ENCODE measurements at regions not wholly inside any gene's neighbourhood (a gene's known extent, or its start where the extent isn't known, plus 50 kb on each side); places are given as distances from the start of the nearest gene placed in this dataset.
A peak's percentile ranks its signal among the peaks of the same experiment; 100 is the strongest.

GRCh38 chr13:105462098-105462497 is 1073.4 kb downstream of the EFNB2 start:
- DNase-seq: no peak

DNA sequence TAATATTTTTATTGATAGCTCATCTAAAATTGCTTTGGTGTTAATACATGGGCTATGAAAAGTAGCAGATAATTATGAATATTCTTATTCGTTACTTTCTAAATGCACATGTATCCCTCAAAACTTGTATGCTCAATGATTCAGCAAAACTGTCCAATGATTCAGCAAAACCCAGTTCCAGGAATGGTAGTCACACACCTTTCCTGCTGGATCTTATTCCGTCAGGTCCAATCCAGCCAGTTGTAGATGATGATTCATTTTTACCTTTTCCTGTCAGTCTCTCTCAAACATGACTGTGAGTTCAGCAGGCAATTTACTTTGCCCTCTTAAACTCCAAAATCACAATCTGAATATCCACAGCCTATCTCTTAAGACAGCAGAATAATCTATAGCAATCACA is 1082.6 kb downstream of the EFNB2 start:
- DNase-seq: no peak

GRCh38 chr13:105450784-105451183 is 1084.7 kb downstream of the EFNB2 start:
- no peak for DNase-seq

GRCh38 chr13:105448811-105449210 is 1086.7 kb downstream of the EFNB2 start:
- no peak for DNase-seq

DNA sequence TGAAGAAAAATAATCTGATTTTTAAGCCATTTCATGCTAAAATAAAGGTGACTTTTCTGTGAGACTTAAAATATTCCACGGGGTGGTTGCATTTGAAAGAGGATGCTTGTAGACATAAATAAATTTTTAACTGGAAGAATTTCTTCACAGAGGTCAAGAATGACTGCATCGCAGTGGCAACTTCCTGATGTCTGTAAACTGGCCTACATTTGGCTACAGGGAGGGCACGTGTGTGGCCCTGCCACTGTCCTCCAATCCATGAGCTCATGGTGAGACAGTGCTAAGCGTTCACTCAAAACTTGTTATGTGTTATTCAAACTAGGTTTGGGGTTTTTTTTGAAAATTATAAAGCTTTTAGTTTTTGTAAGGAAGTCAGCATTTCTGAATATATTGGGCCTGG is 1089.3 kb downstream of the EFNB2 start:
- no peak for DNase-seq

GRCh38 chr13:105445796-105446195 is 1089.7 kb downstream of the EFNB2 start:
- peak in 1 of 2 donors; percentile 12 for DNase-seq

GRCh38 chr13:105442949-105443699 is 1092.3 kb downstream of the EFNB2 start:
- DNase-seq: no peak

DNA sequence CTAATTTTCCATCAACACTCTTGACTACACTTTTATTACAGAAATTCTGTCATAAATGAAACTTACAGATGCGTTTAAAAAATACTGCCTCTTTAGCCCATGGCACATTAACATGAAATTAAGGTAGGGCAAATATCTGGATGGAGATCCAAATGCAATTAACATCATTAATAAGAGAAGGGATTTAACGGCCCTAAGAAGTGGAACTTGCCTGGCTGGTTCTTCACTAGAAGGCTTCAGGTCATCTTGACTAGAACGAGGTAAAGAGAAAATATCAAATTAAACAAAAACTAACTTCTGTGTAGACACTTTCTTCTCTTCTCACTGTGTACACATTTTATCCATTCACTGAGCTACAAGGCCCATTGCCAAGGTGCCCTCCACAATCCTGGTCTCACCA is 1093.4 kb downstream of the EFNB2 start:
- DNase-seq: no peak

DNA sequence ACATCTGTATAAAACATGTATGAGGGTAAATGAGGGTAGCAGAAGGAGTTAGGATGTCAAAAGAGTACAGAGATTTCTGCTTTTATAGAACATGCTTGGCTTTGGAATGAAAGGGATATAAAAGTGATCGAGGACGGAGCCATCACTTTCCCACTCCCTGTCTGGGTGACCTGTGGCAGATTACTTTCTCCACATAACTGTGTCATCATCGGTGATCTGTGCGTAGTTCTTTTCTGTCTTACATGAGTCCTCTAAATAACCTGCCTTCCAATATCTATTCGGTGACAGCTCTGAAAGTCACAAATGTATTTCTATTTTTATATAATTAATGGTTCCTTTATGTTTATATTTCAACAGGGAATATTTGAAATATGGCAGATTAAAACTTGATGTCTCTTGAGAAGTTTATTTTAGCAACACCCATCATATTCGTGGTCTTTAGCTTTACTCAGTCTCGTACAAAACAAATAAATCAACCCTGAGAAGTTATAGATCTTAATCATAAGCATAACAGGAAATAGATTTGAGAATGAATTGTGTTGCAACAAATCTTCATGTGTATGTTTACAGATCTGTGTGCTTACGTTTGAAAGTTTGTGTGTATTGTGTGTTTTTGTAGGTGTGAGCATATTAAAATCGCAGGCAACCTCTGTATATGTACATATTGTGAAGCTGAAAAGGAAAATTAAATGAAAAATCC is 1094.3 kb downstream of the EFNB2 start:
- no peak for DNase-seq

DNA sequence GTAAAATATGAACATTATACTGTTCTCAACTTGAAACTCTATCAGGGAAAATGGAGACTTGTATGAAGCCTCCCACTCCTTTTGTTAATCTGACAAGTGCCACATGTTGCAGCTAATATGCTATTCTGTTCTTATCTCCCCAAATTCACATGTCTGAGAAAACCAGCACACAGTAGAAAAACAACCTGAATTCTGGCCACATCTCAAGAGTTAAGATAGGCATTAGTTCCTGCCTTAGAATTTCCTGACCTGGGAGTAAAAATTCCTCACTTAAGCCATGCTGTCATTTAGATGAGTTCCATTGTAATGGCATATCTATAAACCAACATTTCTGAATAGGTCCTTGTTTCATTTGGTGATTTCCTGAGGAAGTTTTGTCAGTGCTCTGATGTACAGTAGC is 1098.5 kb downstream of the EFNB2 start:
- no peak for DNase-seq

GRCh38 chr13:105432438-105432837 is 1103.0 kb downstream of the EFNB2 start:
- no peak for DNase-seq

GRCh38 chr13:105428811-105429210 is 1106.7 kb downstream of the EFNB2 start:
- no peak for DNase-seq

DNA sequence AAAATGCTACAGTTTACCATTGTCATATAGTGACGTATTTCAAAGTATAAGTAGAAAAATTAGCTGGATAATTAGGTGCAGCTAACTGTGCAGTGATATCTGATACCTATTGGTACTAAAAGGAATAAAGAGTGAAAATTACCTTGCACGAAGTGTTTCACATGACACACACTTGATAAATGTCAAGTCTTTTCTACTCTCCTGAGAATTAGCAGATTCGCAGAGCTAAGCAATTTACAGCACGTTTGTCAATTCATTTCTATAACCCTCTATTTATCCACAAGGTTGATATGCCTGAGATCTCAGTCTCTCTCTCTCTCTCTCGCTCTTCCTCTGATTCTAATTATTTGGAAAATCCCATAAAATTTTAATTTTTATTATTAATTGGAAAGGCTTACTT is 1109.0 kb downstream of the EFNB2 start:
- no peak for DNase-seq

DNA sequence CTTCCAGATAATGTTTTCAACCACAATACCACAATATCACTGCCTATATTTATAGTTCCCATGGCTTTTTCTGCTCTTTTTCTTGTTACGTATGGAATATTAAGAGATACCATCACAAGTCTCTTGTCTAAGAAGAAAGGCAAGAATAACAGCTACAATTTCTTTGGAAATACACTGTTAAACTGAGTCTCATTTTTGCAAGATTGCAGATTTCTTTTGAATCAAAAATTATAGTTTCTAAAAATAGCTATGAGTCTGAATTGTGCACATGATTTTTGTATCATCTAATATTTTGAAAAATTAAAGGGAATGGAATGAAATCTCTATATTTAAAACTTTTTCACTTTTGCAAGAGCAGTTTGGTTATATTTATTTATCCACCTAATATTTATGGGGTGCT is 1120.8 kb downstream of the EFNB2 start:
- DNase-seq: no peak

GRCh38 chr13:105412171-105412570 is 1123.3 kb downstream of the EFNB2 start:
- DNase-seq: no peak

GRCh38 chr13:105410602-105411001 is 1124.9 kb downstream of the EFNB2 start:
- DNase-seq: peak; percentile 16 to 18

DNA sequence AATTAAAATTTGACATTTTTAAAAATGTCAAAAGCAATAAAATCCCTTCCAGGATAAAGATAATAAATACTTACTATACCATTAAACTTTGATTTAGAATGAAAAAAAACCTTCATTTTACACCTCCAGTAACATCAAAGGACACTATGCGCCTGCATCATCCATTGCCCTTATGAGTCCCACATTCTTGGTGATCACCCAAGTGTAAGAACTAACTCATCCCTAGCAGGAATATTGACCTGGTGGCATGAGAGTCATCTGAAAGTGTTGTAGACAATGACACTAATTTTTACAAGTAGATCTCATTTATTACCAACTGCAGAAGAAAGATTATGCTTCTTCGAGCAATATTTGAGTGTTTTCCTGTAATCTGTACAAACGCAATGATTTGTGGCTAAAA is 1128.9 kb downstream of the EFNB2 start:
- no peak for DNase-seq

GRCh38 chr13:105403086-105403485 is 1132.4 kb downstream of the EFNB2 start:
- DNase-seq: no peak

DNA sequence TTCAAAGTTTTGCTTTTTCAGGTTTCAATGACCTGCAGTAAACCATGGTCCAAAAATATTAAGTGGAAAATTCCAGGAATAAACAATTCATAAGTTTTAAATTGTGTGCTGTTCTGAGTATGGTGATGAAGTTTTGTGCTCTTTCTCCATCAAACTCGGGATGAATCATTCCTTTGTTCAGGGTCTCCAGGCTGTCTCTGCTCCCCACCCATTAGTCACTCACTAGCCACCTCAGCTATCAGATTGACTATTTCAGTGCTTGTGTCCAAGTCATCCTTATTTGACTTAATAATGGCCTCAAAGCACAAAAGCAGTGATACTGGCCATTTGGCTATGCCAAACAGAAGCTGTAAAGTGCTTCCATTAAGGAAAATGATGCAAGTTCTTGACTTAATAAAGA is 1140.4 kb downstream of the EFNB2 start:
- no peak for DNase-seq

DNA sequence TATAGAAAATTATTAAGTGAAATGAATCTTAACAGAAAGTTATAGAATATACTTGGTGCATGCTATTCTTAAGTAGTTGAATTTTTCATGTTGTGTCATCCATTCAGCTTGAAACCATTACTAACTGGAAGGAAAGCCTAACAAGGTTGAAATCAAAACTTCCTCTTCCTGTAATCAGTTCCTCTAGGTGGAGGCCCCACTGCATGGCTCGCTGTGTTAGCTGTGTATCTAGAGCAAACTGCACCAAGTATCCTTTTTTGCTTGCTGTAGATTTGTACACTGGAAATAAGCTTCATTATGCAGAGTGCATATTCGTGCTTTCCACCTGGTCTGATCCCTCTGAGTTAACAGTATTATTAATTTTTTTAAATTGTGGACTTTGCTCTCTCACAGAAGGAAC is 1146.1 kb downstream of the EFNB2 start:
- no peak for DNase-seq

GRCh38 chr13:105377452-105377851 is 1158.0 kb downstream of the EFNB2 start:
- no peak for DNase-seq

GRCh38 chr13:105370011-105370650 is 1165.3 kb downstream of the EFNB2 start:
- DNase-seq: no peak

GRCh38 chr13:105368781-105369180 is 1166.7 kb downstream of the EFNB2 start:
- DNase-seq: no peak

Data from right lung (tissue), 2 donors.